SK-MEL-5 (cell line): ENCODE measurements at regions not wholly inside any gene's neighbourhood (a gene's known extent, or its start where the extent isn't known, plus 50 kb on each side); places are given as distances from the start of the nearest gene placed in this dataset.

Experiments used
- DNase-seq: peaks from one replicate; pipeline ENCODE4 v3.0.0-alpha.2; 2016; ENCODE audit warnings: low read depth, low spot score
- in situ Hi-C: cut with HindIII; loops from 2 replicates; pipeline ENCODE4 v1.10.0; 2016; ENCODE audit warnings: low sequenced_read_pairs, high pct_unique_total_duplicates, low pct_unique_long_range_greater_than_20kb

DNA sequence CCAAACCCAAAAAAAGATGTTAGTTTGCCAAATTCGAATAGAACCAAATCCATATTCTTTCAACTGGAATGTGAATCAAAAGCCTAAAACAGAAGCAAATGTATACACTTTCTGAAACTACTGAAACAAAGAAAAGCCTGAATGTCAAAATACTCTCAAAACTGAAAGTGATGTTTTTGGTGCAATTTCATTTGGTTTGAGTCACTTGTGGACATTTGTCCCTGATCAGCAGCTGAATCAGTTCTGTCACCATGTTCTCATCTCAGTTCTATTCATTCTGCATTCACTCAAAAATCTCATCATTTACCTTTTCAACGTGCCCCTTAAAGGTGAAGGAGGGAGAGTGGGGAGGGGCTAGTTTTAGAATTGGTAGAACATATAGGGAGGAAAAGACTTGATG, 266.8 kb downstream of the ABHD5 start:
- DNase-seq = no peak
- in situ Hi-C loops = no loop called here

- DNase-seq = no peak
- in situ Hi-C loops = no loop called here
Measured at GRCh38 chr3:43958005-43958770, 267.4 kb downstream of the ABHD5 start.

- in situ Hi-C loops = no loop called here
- DNase-seq = no peak
Measured at GRCh38 chr3:43958973-43959372, 268.2 kb downstream of the ABHD5 start.

- in situ Hi-C loops = no loop called here
- DNase-seq = no peak
Measured at GRCh38 chr3:43959498-43960447, 269.0 kb downstream of the ABHD5 start.

DNA sequence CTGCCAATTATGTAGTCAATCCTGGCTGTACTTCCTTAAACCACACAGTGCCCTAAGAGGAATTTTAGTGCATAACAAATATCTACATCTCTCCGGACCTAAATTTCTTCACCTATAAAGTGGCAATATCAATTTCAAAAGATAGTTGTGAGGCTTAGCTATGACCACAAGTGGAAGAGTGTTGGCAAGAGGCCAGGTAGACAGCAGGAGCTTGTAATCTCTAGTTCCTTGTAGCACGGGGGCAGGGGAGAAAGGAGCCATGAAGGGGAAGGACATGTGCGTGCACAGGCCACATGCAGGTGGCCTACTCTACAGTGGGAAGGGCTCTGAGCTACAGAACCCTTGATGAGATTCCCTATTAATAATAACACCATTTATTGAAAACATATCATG, 269.7 kb downstream of the ABHD5 start:
- in situ Hi-C loops = no loop called here
- no peak for DNase-seq

DNA sequence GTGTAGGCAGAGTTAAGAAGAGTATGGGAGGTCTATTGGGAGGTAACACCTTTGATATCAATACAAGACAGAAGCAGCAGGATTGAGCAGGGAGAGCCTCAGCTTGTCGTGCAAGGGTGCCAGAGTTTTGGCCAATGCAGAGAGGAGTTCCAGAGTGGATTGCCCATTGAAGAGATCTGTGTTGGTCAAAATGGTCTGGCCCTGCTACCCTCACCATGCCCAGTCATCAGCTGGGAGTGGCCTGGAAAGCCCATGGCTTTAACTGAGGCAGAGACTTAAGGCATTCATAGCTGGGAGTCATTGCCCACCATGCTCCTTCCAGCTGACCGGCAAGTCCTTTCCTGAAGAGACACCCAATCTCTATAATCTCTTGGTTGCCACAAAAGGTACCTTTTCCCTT, 271.3 kb downstream of the ABHD5 start:
- in situ Hi-C loops = no loop called here
- no peak for DNase-seq

DNA sequence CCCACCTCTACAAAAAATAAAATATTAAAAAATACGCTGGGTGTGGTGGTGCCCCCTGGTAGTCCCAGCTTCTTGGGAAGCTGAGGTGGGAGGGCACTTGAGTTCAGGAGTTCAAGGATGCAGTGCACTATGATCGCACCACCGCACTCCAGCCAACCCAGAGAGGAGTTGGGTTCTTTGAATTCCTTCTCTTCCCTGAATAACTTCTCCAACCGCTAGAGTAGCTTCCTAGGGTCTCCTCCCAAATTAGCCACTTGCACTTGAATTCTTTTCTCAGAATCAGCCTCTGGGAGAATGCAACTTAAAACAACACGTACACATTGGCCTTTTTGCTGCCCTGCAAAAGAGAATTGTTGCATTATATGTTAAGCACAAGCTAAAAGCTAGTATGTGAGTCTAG, 272.5 kb downstream of the ABHD5 start:
- in situ Hi-C loops = no loop called here
- no peak for DNase-seq

DNA sequence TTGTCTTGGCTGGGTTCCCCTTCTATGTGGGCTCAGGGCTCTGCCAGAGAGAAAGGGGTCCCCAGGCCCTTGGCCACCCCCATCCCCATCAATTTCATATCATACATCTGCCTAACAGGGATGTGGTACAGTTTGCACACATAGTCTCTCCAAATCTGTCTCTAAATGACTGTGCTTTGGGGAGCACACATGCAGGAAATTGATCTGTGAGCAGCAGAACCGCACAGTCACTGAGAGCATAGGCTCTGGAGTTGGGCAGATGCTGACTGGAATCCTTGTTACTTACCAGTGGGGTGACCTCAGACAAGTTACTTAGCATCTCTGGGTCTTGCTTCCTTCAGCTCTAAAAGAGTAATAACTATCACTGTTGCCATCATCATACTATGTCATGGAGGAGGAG, 273.9 kb downstream of the ABHD5 start:
- in situ Hi-C loops = no loop called here
- no peak for DNase-seq

- DNase-seq = no peak
- in situ Hi-C loops = no loop called here
Measured at GRCh38 chr3:43965656-43966055, 274.9 kb downstream of the ABHD5 start.

DNA sequence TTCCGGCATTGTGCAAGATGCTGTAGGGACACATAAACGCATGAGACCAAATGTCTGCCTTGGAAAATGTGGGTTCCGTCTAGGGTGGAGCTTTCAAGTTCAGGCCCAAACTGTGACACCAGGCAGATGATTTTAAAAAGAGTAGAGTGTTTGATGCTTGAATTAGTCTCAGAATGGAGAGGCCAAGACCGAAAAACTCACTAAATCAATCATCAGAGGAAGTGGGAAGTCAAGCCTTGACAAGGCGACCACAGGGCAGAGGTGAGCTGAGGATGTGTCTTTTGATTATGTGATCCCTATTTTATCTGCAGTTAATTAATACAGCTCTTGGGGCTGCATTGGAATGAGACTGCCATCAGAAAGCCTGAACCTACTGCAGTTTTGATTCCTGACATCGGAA, 275.4 kb downstream of the ABHD5 start:
- in situ Hi-C loops = no loop called here
- no peak for DNase-seq

DNA sequence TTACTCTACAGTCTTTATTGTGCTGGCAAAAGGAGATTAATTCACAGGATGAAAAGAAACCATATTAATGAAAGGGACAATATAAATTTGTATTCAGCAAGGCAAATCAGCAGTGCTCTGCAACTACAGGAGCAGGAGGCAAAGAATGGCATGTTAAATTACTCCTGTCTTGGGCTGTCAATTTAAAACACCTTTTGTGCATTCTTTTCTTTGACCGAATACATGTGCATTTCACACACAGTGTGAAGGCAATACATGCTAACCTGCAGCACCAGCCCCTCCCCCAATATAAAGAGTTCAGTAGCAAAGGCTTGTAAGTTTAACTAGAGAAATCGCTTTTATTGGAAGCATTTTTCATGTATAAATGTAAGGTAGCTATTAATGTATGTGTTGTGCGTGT, 275.2 kb upstream of the TOPAZ1 start:
- in situ Hi-C loops = no loop called here
- DNase-seq = no peak

- no peak for DNase-seq
- in situ Hi-C loops = no loop called here
Measured at GRCh38 chr3:43968465-43968864, 273.2 kb upstream of the TOPAZ1 start.

- in situ Hi-C loops = no loop called here
Measured at GRCh38 chr3:43969944-43970343, 271.7 kb upstream of the TOPAZ1 start.

GRCh38 chr3:43970351-43970750, 271.3 kb upstream of the TOPAZ1 start:
- in situ Hi-C loops = no loop called here
- DNase-seq = peak; percentile 69

More at GRCh38 chr3:43969944-43970343, 271.7 kb upstream of the TOPAZ1 start:
- DNase-seq = peak; percentile 11

- DNase-seq = peak; percentile 64
- in situ Hi-C loops = no loop called here
Measured at GRCh38 chr3:43970920-43971319, 270.8 kb upstream of the TOPAZ1 start.

DNA sequence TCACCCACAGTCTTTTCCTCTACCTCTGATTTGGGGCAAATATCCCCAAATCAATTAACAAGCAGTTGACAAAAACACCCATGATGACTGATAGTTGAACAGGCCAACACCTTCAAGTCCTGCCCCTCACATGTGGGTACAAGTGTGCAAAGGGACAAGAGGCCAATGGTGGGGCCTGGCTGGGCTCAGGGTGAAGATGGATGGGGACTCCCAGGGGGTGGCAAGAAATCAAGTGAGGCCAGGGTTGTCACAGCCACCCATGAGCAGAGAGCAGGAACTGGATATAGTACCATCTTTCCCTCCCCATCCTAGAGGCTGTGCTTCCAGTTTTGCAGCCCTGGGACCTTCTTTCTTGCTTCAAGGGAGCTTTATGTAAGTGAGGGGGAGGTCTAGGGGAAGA, 270.2 kb upstream of the TOPAZ1 start:
- in situ Hi-C loops = no loop called here
- no peak for DNase-seq

DNA sequence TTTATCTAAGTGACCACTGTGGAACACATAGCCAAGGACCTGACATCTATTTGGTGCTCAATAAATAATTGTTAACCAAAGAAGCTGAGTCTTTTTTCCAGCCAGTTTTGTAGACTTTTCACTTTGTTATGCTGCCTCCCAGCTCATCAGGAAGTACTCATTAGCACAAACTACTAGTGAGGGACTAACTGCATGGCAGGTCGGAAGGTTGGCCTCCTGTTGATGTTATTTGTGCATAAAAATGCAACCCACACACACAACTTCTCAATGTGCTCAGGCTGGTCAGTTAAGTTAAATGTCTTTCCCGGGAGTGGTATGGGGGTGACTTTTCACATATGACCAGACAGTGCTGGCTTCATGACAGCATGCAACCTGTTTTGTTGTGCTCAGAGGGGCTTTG, 263.0 kb upstream of the TOPAZ1 start:
- in situ Hi-C loops = no loop called here
- DNase-seq = no peak

DNA sequence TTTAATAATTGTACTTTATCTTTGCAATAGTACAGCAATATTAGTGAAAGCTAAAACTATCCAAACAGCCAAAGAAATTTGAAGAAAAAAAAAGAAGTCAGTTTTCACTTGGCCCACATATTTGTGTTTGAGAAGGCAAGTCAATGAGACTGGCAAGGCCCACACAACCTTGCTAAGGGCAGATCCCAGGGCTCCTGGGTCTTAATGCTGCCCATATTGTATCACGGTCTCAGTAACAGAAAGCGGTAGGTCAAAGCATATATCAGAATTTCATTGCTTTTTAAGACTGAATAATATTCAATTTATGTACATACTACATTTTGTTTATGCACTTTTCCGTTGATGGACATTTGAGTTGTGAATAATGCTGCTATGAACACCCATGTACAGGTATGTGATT, 262.0 kb upstream of the TOPAZ1 start:
- no peak for DNase-seq
- in situ Hi-C loops = no loop called here
